GM12892 (cell line): ENCODE measurements at regions not wholly inside any gene's neighbourhood (a gene's known extent, or its start where the extent isn't known, plus 50 kb on each side); places are given as distances from the start of the nearest gene placed in this dataset.

Source experiments
- DNase-seq: peaks from one replicate; pipeline ENCODE4 v3.0.0; 2011; ENCODE audit not compliant: insufficient read length
- FAIRE-seq: peaks from 2 replicates; lab custom pipeline; 2011; peaks lifted over from hg19 to GRCh38; lab: Jason Lieb, UNC
- POLR2A ChIP-seq: IDR thresholded peaks from 2 replicates; pipeline ENCODE4 v1.6.1; 2011; ENCODE audit warnings: low read depth, low read length, control low read depth
- POLR2AphosphoS5 ChIP-seq: IDR thresholded peaks from 2 replicates; pipeline ENCODE4 v1.6.1; 2011; ENCODE audit warnings: low read depth, low read length, control low read depth
- TAF1 ChIP-seq: IDR thresholded peaks from 2 replicates; pipeline ENCODE4 v1.6.1; 2011; ENCODE audit warnings: low read depth, mild to moderate bottlenecking, control low read depth, low read length, borderline replicate concordance

GRCh38 chr5:57676222-57677098 lies 193.8 kb upstream of the ACTBL2 start:
- FAIRE-seq: no peak
- no peak for DNase-seq
- TF ChIP-seq POLR2AphosphoS5 (no peak), TAF1 (no peak), POLR2A (no peak)

- TF ChIP-seq TAF1: no peak
- DNase-seq (no peak), FAIRE-seq (no peak)
Measured at GRCh38 chr5:57675236-57675635, 192.6 kb upstream of the ACTBL2 start.

- TF ChIP-seq TAF1: no peak
- no peak for TF ChIP-seq POLR2A
- TF ChIP-seq POLR2AphosphoS5: no peak
- FAIRE-seq (no peak), DNase-seq (no peak)
Measured at GRCh38 chr5:57671371-57671770, 188.8 kb upstream of the ACTBL2 start.

GRCh38 chr5:57666582-57666981 lies 184.0 kb upstream of the ACTBL2 start:
- no peak for TF ChIP-seq POLR2AphosphoS5
- no peak for TF ChIP-seq TAF1
- no peak for TF ChIP-seq POLR2A
- DNase-seq (no peak), FAIRE-seq (no peak)

GRCh38 chr5:57665146-57665936 lies 182.7 kb upstream of the ACTBL2 start:
- DNase-seq (no peak), FAIRE-seq (no peak)
- no peak for TF ChIP-seq POLR2AphosphoS5
- no peak for TF ChIP-seq TAF1
- TF ChIP-seq POLR2A: no peak

GRCh38 chr5:57664700-57665099 lies 182.1 kb upstream of the ACTBL2 start:
- TF ChIP-seq POLR2A: no peak
- TF ChIP-seq TAF1: no peak
- no peak for TF ChIP-seq POLR2AphosphoS5
- DNase-seq (no peak), FAIRE-seq (no peak)

- no peak for DNase-seq
- no peak for FAIRE-seq
Measured at GRCh38 chr5:57663466-57663865, 180.9 kb upstream of the ACTBL2 start.

GRCh38 chr5:57662991-57663390 lies 180.4 kb upstream of the ACTBL2 start:
- DNase-seq: no peak
- TF ChIP-seq POLR2AphosphoS5: no peak
- TF ChIP-seq TAF1: no peak
- no peak for TF ChIP-seq POLR2A
- FAIRE-seq: no peak

More at GRCh38 chr5:57663466-57663865, 180.9 kb upstream of the ACTBL2 start:
- no peak for TF ChIP-seq POLR2A
- TF ChIP-seq TAF1: no peak

GRCh38 chr5:57659886-57660285 lies 177.3 kb upstream of the ACTBL2 start:
- TF ChIP-seq TAF1: no peak
- no peak for TF ChIP-seq POLR2A
- FAIRE-seq (no peak), DNase-seq (no peak)

GRCh38 chr5:57658018-57658417 lies 175.4 kb upstream of the ACTBL2 start:
- FAIRE-seq (no peak), DNase-seq (no peak)
- TF ChIP-seq POLR2A: no peak

- no peak for FAIRE-seq
- no peak for DNase-seq
- TF ChIP-seq TAF1: no peak
- no peak for TF ChIP-seq POLR2AphosphoS5
- no peak for TF ChIP-seq POLR2A
Measured at GRCh38 chr5:57655228-57655627, 172.6 kb upstream of the ACTBL2 start.

GRCh38 chr5:57653636-57654290 lies 171.2 kb upstream of the ACTBL2 start:
- DNase-seq (no peak), FAIRE-seq (no peak)
- TF ChIP-seq POLR2A: no peak
- TF ChIP-seq POLR2AphosphoS5: no peak
- TF ChIP-seq TAF1: no peak
